ENCODE measurements at regions not wholly inside any gene's neighbourhood (a gene's known extent, or its start where the extent isn't known, plus 50 kb on each side); places are given as distances from the start of the nearest gene placed in this dataset.

DNA sequence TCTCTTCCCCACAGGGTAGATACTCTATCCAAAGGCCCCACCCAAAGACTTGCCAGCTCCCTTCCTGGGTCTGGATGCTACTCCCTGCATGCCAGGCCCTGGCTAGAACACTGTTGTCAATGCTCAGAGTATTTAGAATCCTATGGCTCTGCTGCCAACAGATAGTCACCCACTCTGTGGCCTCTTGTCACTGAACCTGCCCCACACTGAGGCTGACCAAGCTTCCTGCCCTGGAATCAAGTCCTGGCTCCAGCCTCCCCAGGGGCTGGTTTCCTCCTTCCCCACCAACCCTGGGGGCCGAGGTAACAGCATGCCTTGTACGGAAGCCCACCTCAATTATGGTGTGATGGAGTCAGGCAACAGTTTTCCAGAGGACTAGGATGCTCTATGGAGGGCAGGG lies 63.3 kb downstream of the EFNB1 start:
- TF ChIP-seq CTCF (IDR thresholded peaks at IDR 0.05) (no peak), POLR2AphosphoS5 (IDR thresholded peaks at IDR 0.05) (no peak)

Measured in stomach (tissue), 4 donors.